ENCODE measurements at regions not wholly inside any gene's neighbourhood (a gene's known extent, or its start where the extent isn't known, plus 50 kb on each side); places are given as distances from the start of the nearest gene placed in this dataset.

DNA sequence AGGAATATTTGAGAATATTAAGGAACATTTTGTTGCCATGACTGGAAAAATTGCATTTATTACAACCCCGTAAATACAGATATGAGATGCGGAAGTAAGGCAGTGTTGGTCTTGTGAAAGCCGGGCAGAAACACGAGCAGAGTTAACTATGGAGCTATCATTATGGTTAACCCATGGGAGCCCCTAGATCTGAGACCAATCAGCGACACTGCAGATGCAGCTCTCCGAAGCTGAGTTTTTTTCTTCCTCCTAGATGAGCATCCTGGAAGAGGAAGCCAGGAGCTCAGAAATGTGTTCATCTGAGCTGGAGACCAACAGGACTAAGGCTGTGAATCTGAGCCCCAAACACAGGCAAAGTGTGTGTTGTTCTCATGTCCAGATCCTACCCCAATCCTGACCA, 123.0 kb upstream of the KL start:
- TF ChIP-seq, protein P1, sequence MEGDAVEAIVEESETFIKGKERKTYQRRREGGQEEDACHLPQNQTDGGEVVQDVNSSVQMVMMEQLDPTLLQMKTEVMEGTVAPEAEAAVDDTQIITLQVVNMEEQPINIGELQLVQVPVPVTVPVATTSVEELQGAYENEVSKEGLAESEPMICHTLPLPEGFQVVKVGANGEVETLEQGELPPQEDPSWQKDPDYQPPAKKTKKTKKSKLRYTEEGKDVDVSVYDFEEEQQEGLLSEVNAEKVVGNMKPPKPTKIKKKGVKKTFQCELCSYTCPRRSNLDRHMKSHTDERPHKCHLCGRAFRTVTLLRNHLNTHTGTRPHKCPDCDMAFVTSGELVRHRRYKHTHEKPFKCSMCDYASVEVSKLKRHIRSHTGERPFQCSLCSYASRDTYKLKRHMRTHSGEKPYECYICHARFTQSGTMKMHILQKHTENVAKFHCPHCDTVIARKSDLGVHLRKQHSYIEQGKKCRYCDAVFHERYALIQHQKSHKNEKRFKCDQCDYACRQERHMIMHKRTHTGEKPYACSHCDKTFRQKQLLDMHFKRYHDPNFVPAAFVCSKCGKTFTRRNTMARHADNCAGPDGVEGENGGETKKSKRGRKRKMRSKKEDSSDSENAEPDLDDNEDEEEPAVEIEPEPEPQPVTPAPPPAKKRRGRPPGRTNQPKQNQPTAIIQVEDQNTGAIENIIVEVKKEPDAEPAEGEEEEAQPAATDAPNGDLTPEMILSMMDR (IDR thresholded peaks at IDR 0.05) = no peak
- no peak for TF ChIP-seq POLR2AphosphoS5 (IDR thresholded peaks at IDR 0.05)

All from sigmoid colon (tissue), 4 donors.